ENCODE measurements at regions not wholly inside any gene's neighbourhood (a gene's known extent, or its start where the extent isn't known, plus 50 kb on each side); places are given as distances from the start of the nearest gene placed in this dataset.

GRCh38 chr4:16442296-16442695, 216.0 kb upstream of the TAPT1 start:
- TF ChIP-seq CTCF (IDR thresholded peaks at IDR 0.05): no peak
- TF ChIP-seq, protein P1, sequence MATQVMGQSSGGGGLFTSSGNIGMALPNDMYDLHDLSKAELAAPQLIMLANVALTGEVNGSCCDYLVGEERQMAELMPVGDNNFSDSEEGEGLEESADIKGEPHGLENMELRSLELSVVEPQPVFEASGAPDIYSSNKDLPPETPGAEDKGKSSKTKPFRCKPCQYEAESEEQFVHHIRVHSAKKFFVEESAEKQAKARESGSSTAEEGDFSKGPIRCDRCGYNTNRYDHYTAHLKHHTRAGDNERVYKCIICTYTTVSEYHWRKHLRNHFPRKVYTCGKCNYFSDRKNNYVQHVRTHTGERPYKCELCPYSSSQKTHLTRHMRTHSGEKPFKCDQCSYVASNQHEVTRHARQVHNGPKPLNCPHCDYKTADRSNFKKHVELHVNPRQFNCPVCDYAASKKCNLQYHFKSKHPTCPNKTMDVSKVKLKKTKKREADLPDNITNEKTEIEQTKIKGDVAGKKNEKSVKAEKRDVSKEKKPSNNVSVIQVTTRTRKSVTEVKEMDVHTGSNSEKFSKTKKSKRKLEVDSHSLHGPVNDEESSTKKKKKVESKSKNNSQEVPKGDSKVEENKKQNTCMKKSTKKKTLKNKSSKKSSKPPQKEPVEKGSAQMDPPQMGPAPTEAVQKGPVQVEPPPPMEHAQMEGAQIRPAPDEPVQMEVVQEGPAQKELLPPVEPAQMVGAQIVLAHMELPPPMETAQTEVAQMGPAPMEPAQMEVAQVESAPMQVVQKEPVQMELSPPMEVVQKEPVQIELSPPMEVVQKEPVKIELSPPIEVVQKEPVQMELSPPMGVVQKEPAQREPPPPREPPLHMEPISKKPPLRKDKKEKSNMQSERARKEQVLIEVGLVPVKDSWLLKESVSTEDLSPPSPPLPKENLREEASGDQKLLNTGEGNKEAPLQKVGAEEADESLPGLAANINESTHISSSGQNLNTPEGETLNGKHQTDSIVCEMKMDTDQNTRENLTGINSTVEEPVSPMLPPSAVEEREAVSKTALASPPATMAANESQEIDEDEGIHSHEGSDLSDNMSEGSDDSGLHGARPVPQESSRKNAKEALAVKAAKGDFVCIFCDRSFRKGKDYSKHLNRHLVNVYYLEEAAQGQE (IDR thresholded peaks at IDR 0.05): no peak
- no peak for TF ChIP-seq POLR2A (IDR thresholded peaks at IDR 0.05; ENCODE audit: low read length)
- TF ChIP-seq RFX5 (IDR thresholded peaks at IDR 0.05): no peak
